Stromal cell of bone marrow (primary cell): ENCODE measurements at regions not wholly inside any gene's neighbourhood (a gene's known extent, or its start where the extent isn't known, plus 50 kb on each side); places are given as distances from the start of the nearest gene placed in this dataset.
"Not testable (repeated sequence)": the region's sequence is repeated elsewhere in the genome, so short reads cannot be mapped to it uniquely, and the experiment has no call there.

Experiments used
- DNase-seq: peaks from one replicate; pipeline ENCODE4 v3.0.0-alpha.2; 2012; ENCODE audit warnings: low read depth

DNA sequence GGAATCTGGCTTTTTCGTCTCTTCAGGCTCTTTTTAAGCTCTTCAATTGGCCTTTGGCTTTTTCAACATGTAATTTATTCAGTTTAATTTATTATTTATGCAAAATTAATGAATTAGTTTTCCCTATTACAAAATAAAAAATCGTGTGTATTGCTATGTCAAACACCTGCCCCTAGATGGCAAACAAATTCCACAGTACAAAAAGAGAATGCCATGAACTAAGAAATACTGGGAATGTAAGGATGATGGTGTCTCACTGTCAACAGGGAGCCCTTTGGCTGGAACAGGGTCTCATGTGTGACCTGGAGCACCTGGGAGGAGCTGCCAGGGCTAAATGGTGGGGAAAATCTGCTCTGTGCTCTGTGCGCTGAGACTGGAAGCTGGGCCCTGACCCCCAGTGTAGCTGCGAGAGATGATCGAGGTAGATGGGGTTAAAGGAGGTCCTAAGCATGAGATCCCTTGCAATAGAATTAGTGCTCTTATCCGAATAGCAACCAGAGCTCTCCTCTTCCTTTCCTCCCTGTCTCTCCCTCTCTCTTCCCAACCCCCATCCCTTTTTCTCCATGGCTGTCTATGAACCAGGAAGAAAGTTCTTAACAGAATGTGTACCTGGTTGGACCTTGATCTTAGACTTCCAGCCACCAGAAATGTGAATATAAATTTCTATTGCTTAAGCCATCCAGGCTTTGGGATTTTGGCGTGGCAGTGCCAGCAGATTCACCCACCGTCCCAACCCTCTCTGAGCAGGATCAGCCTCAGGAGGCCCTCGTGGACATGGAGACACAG is 1183.5 kb downstream of the RPIA start:
- not testable (repeated sequence) for DNase-seq

DNA sequence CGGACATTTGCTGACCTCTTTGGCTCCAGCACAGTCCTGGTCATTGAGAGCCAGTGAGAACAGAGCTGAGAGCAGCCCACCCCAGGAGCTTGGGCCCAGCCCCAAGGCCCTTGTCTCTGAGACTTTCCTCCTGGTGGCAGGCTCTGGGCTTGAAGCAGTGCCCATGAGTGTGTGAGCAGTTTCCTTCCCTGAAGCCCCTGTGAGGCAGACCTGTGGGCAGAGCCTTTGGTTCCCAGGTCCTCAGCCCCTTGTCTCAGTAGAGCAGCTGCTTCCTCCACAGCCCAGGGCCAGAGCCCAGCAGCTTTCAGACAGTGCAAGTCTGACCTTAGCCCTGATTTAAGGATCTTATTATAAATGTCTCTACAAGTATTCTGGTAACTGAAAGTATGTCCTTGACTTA is 1185.0 kb downstream of the RPIA start:
- DNase-seq: not testable (repeated sequence)

DNA sequence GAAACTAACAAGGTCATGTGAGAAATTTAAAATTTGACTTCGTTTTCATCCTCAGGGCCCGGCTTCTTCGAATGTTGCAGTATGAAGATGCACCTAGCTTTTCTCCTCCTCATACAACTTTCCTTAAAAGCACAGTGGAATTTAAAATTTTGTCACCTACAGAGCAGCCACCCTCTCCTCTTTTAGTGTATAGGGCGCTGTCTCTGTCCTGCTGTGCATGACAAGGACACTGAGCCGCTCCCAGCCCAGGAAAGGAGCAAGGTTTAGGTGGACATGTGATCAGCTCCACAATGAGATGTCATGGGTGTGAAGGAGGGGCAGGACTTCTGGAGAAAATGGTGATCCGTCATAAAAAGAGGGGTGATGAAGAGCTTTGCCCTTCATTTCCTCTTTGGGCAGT is 1185.4 kb downstream of the RPIA start:
- DNase-seq: not testable (repeated sequence)

DNA sequence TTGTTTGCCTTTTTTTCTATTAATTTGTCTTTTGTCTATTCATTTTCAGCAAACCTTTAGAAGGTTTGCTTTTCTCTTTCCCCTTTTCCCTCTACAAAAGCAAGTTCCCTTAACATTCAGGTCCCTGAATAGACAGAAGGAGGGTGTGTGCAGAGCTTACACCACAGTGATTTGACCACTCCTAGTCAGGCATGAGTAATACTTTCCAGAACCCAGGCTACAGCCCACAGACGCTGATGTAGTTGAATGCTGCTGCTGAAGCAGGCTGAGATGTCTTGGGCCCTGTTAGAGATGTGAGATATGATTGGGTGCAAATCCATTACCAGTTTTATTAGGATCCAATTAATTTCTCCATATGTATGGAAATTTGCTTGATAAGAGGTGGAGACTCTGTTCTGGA is 1191.4 kb downstream of the RPIA start:
- DNase-seq: not testable (repeated sequence)

DNA sequence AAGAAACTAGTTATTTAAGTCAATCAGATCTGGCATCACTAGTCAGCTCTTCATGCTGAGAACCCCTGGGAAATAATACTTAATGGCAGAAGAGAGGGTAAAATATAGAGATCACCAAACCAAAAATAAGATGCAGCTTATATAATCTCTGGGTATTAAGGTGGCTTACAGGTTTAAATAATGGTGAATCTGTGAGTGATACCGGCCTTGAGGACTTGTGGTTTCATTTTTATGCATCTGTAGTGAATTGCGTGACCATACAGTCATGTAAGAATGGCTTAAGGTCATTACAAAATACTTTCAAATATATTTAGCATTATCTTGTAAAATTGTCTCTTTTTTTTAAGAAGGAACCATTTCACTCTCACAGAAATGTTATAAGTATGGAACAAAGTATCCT is 1192.2 kb downstream of the RPIA start:
- not testable (repeated sequence) for DNase-seq

DNA sequence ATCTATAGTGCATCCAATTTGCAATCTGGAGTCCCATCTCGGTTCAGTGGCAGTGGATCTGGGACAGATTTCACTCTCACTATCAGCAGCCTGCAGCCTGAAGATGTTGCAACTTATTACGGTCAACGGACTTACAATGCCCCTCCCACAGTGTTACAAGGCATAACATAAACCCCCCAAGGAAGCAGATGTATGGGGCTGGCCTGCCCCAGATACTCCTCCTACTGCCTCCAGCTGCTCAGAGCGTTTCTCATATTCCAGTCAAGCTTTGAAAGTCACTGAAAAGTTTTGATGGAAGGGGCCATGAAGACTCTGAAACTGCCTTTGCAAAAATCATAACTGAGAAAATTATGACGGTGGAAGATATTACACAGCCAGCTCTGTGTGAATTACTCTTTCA is 1193.6 kb downstream of the RPIA start:
- not testable (repeated sequence) for DNase-seq

DNA sequence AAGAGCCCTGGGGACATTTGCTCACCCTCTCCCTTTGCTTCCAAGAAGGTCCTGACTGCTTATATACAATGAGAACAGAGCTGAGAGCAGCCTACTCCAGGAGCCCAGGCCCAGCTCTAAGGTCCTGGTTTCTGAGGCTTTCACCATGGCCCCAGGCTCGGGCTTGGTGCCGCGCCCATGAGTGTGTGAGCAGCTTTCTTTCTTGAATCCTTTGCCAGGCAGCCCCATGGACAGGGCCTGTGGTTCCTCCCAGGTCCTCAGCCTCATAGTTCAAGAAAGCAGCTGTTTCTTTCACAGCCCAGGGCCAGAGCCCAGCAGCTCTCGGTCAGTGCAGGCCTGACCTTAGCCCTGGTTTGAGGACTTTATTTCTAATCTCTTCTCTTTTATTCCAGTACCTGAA is 1197.2 kb downstream of the RPIA start:
- not testable (repeated sequence) for DNase-seq

DNA sequence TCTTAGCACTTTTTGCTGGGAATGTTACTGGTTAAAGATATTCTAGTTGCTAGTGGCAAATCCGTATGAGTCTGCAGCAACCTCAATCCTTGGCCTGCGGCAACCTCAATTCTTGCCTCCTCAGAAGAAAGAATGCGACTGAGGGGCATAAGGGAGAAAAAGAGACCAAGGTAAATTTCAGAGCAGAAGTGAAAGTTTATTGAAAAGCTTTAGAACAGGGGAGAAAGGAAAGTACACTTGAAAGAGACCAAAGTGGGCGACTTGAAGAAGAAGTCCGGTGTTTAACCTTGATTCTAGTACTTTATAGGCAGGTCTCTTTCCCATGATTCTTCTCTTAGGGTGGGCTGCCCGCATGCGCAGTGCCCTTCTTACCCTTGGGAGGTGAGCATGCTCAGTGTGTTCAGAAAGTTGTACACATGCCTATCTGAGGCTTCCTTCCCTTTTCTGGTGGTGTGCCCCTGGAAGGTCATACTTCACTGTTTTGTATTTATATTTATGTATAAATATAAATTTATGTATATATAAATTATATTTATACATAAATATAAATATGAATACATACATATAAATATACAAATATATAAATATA is 1198.8 kb downstream of the RPIA start:
- DNase-seq: not testable (repeated sequence)

DNA sequence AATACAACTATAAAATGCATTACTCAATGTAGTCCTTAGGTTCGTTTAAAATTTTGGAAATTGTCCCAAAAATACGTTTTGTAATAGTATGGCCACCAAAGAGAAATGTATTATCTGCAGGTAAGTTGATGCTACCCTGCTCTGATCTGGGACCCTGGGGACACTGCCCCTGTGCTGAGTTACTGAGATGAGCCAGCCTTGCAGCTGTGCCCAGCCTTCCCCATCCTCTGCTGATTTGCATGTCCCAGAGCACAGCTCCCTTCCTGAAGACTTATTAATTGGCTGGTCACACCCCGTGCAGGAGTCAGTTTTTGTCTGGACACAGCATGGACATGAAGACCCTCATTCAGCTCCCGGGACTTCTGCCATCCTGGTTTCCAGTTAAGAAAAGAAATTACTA is 1203.5 kb downstream of the RPIA start:
- DNase-seq: not testable (repeated sequence)

DNA sequence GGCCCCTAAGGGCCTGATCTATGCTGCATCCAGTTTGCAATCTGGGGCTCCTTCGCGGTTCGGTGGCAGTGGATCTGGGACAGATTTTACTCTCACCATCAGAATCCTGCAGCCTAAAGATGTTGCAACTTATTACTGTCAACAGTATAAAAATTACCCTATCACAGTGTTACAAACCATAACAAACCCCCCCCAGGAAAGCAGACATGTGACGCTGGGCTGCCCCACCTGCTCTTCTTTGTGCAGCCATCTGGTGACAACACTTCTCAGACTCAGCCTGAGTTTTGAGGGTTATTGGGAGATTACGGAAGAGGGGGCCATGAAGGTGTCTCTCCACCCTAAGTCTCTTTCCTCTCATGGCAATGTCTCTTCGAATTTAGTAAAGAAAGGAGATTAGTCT is 1204.2 kb downstream of the RPIA start:
- not testable (repeated sequence) for DNase-seq

DNA sequence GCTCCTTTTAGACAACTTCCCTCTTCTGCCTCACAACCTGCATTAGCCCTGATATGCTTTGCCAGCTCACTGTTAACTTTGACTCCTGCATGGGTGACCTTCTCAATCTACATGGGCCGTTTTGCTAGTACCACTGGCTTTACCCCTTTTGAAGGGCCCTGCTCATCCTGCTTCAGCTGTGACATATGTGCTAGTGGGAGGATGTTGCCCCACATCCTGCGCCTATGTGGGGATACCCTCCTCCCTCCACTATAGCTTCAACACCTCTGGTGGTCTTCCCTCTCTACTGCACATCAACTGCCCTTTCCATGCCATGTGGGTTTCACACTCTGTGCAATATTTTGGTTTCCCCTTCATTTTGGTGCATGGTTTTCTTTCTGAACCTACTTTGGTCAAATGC is 1235.5 kb downstream of the RPIA start:
- DNase-seq: not testable (repeated sequence)

DNA sequence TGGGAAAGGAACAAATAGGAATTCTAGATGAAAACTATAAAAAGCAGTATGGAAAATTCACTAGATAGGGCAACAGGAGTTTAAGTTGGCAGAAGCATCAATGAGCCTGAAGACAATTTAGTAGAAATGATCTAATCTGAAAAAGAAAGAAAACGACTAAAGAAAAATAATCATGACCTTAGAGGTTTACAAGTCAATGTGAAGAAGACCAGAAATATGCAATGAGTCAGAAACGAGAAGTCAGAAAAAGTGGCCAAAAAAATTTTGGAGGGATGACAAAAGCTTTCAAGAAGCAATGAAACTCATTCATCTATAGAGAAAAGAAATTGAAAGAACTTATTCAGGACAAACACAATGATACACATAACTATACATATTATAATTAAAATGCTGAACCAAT is 1244.0 kb downstream of the RPIA start:
- DNase-seq: peak; percentile 76

DNA sequence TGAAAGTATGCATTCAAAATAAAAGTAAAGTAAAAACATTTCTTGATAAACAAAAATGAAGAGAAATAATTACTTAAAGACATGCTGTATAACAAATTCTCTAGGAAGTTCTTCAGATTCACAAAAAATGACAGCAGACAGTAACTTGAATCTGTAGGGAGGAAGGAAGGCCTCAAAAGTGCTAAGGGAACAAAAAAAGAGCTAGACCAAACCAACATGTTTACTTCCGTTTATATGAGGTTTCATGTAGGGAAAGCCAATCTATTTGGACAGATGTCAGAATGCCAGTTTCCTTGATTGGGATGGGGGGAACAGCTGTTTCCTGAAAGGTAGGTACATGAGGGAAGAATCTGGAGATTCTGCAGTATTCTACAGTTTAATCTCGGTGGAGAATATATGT is 1244.5 kb downstream of the RPIA start:
- not testable (repeated sequence) for DNase-seq

DNA sequence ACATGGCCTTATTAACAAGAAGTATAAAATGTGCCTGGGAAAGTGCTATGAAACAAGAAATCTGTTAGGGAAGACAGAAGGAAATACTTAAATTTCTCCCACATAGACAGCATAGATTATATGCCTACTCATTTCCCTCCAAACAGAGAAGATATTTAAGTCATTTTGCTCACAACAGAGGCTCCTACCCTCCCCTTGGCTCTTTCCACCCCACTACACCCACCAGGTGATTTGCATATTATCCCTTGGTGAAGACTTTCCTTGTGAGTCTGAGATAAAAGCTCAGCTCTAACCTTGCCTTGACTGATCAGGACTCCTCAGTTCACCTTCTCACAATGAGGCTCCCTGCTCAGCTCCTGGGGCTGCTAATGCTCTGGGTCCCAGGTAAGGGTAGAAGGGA is 1245.1 kb downstream of the RPIA start:
- DNase-seq: not testable (repeated sequence)

DNA sequence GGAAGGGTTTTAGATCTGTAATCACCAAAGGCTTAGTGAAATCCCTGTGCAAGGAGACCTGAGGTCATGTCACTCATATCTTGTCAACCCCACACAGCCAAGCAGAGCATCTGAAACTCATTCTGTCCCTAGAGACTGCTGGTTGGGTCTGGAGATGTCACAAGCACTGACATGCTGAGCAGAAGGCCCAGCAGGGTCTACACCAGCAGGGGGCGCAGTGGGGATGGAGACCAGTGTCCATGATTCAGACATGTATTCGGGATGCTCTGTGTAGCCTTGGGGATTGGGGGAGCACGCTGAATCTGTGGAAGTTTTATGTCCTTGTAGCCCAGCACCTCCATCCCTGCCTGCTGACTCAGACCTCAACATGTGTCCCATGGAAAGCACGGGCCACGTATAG is 1247.3 kb downstream of the RPIA start:
- DNase-seq: not testable (repeated sequence)

DNA sequence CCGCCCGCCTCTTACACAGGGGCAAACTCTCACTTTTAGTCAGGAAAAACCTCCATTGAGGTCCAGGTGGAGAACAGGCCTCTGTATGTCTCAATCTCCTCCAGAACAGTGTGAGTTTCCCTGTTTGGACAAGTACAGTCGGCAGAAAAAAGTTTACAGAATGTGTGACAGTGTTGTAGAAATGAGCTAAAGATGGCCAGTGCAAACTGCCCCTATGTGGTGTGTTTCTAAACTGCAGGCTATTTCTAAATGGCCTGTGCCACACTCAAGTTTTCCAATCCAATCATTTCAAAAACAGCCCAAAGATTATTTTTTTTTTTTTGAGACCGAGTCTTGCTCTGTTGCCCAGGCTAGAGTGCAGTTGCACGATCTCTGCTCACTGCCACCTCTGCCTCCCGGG is 1252.8 kb downstream of the RPIA start:
- not testable (repeated sequence) for DNase-seq

DNA sequence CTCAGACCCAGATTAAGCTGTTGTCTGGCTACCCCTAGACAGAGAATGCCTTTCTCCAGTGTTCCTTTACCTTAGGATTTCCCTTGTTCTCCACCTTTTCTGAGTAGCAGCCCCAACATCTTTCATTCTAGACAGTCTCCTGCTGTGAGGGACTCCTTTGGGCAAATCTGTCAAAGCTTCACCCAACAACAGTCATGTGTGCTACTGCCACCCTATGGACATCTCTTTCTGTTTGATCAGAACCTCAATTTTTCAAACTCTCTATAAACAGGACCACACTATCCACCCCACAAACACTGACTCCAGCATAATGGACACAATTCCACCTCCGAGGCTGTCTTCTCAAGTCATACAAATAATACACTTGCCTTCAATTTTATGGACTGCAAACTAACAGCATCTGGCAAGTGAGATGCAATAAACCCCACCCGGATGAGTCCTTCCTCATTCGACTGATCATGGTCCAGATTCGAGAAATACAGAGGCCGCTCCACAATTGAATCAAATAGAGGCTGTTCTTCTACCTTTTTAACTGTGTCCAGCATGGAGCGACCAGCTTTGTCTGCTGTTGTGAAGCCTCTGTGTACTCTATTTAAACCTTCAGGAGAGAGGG is 1253.6 kb downstream of the RPIA start:
- not testable (repeated sequence) for DNase-seq

DNA sequence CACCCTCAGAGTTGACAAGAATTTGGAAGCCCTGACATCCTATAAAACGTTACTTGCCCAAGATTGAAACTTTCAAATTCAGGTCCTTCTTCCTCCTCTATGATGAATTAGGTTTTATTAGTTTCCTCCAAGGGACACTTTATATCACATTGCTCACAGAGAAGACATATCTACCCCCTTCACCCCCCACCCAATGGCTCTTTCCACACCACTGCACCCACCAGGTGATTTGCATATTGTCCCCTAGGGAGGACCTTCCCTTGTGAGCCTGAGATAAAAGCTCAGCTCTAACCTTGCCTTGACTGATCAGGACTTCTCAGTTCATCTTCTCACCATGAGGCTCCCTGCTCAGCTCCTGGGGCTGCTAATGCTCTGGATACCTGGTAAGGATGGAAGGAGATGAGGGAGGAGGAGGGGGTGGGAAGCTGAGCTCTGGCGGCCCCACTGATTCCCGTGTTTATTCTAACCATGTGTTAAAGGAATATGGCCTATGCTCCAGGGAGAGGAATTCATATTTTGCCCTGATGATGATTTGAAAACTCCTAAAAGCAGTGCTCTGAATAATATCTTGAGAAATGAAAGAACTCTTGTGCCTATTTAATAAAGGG is 1255.8 kb downstream of the RPIA start:
- not testable (repeated sequence) for DNase-seq

DNA sequence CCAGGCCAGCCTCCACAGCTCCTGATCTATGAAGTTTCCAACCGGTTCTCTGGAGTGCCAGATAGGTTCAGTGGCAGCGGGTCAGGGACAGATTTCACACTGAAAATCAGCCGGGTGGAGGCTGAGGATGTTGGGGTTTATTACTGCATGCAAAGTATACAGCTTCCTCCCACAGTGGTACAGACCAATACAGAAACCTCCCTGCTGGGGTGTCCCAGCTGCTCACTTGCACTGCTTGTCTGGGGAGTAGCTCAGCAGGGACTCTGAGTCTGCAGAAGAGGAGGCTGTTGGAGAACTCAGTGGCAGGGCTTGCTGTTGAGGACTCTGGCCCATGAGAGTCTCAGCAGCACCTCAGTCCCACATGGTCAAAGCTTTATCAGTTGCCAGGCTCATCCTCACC is 1256.6 kb downstream of the RPIA start:
- DNase-seq: not testable (repeated sequence)

DNA sequence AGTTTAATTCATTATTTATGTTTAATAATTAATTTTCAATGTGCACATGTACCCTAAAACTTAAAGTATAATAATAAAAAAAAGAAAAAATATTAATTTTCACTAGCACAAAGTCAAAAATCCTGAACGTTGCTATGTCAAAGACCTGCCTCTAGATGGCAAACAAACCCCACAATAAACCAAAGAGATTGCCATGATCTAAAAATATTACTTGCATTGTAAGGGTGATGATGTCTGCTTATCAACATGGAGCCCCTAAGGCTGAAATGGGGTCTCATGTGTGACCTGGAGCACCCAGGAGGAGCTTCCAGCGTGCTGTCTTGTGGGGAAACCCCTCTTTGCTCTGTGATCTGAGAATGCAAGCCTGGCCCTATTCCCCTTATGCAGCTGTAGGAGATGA is 1259.3 kb downstream of the RPIA start:
- not testable (repeated sequence) for DNase-seq

DNA sequence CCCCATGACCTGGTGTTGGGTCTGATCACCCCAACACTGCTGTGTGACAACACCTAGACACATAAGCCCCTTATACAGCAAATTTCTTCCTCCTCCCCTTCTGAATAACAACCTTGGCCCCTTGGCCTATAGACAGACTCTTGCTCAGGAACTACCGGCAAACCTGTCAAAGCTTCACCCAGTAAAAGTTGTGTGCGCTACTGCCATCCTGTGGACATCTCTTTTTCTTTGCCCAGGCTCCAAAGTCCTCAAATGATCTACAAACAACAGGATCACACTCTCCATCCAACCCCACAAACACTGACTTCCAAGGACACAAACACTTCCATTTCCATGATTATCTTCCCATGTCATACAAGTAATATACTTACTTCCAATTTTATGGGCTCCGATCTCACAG is 1265.8 kb downstream of the RPIA start:
- not testable (repeated sequence) for DNase-seq

DNA sequence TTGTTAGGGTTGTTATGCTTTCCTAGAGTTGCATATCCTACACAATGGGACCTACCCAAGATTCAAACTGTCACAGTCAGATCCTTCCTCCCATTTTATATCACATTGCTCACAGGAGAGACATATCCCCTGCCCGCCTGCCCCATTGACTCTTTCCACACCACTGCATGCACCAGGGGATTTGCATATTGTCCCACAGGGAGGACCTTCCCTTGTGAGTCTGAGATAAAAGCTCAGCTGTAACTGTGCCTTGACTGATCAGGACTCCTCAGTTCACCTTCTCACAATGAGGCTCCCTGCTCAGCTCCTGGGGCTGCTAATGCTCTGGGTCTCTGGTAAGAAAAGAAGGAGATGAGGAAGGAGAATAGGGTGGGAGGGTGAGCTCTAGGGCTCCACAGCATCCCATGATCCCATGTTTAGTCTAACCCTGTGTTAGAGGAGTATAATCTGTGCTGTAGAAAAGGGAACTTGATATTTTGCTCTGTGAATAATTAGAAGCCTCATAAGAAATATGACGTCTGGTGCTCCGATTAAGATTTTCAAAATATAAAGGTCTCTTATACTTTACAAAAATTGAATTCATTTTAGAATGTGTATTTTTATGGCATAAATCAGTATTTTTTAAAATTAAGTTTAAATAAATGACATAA is 1268.4 kb downstream of the RPIA start:
- not testable (repeated sequence) for DNase-seq
